Left lung (tissue), 4 donors: ENCODE measurements at regions not wholly inside any gene's neighbourhood (a gene's known extent, or its start where the extent isn't known, plus 50 kb on each side); places are given as distances from the start of the nearest gene placed in this dataset.

Experiments used
- ATAC-seq: fragments of 200-7000 bp; cut with Tn5 transposase; one replicate; pipeline ENCODE4 v1.9.1; 2020; ENCODE audit warnings: moderate library complexity
- DNase-seq, 4 donors: peaks; one replicate each; pipeline ENCODE4 v3.0.0-alpha.2; 2013 to 2020
- H3K27ac ChIP-seq, 2 donors: fragments of 200-600 bp; sonication (generic) in 1 of 2; one replicate each; pipeline versions ENCODE4 v1.5.0 to v1.8.0; 2020 to 2021
- H3K27me3 ChIP-seq, 2 donors: fragments of 200-600 bp; sonication (generic) in 1 of 2; one replicate each; pipeline versions ENCODE4 v1.5.0 to v1.8.0; 2020 to 2021
- H3K36me3 ChIP-seq, 2 donors: fragments of 200-600 bp; sonication (generic) in 1 of 2; one replicate each; pipeline versions ENCODE4 v1.5.0 to v1.8.0; 2020 to 2021
- H3K4me1 ChIP-seq, 2 donors: fragments of 200-600 bp; one replicate each; pipeline ENCODE4 v1.8.0; 2021
- H3K4me3 ChIP-seq, 2 donors: fragments of 200-600 bp; sonication (generic) in 1 of 2; one replicate each; pipeline versions ENCODE4 v1.5.0 to v1.8.0; 2020 to 2021; ENCODE audit warnings: mild to moderate bottlenecking in 1 of 2
- H3K9me3 ChIP-seq, 2 donors: fragments of 200-600 bp; sonication (generic) in 1 of 2; one replicate each; pipeline versions ENCODE4 v1.5.0 to v1.8.0; 2020 to 2021
- CTCF ChIP-seq, 2 donors: fragments of 200-600 bp; sonication (generic) in 1 of 2; IDR thresholded peaks; one replicate each; pipeline versions ENCODE4 v1.5.0 to v1.8.0; 2021; ENCODE audit warnings: antibody characterized with exemption in 2 of 2
- intact Hi-C, 2 donors: fragments of 100-400 bp; cut with DNase I; formaldehyde crosslinking; loops; one replicate each; pipeline versions ENCODE4 v1.11.2 to v1.14.2; 2022
- donor health status: DM: no; HTN: yes; CAD: no.
- donor health status: DM: no; HTN: no; CAD: no.

- ATAC-seq (peak; percentile 18), DNase-seq (no peak)
- intact Hi-C loops, result no loop called here
- Histone ChIP-seq H3K36me3 (no peaks in the 10 kb centered on the region), H3K27me3 (peaks cover 0 to 6% of the 10 kb centered on the region in 2 donors), H3K4me3 (no peak overlapping the region), H3K27ac (no peak overlapping the region), H3K9me3 (no peaks in the 10 kb centered on the region), H3K4me1 (no peaks in the 10 kb centered on the region)
- TF ChIP-seq CTCF (IDR thresholded peaks at IDR 0.05), result no peak
Measured at GRCh38 chr1:30008998-30009657, 714.3 kb downstream of the MATN1 start.

GRCh38 chr1:30008372-30008997 lies 714.9 kb downstream of the MATN1 start:
- Histone ChIP-seq H3K27ac (no peak overlapping the region), H3K4me3 (no peak overlapping the region), H3K27me3 (peaks cover 0 to 6% of the 10 kb centered on the region in 2 donors), H3K36me3 (no peaks in the 10 kb centered on the region), H3K4me1 (no peaks in the 10 kb centered on the region), H3K9me3 (no peaks in the 10 kb centered on the region)
- DNase-seq (no peak), ATAC-seq (no peak)
- intact Hi-C loops, result no loop called here
- TF ChIP-seq CTCF (IDR thresholded peaks at IDR 0.05), result no peak

GRCh38 chr1:30005972-30006619 lies 717.3 kb downstream of the MATN1 start:
- no peak overlapping the region for H3K4me3 ChIP-seq
- peak; percentile 37 for ATAC-seq
- H3K27ac ChIP-seq, result no peak overlapping the region
- H3K9me3 ChIP-seq, result no peaks in the 10 kb centered on the region
- no peak for DNase-seq
- no peak for TF ChIP-seq CTCF (IDR thresholded peaks at IDR 0.05)
- H3K4me1 ChIP-seq, result no peaks in the 10 kb centered on the region
- intact Hi-C loops, result no loop called here
- H3K36me3 ChIP-seq, result no peaks in the 10 kb centered on the region
- H3K27me3 ChIP-seq, result peaks cover 0 to 15% of the 10 kb centered on the region in 2 donors

- Histone ChIP-seq H3K9me3 (no peaks in the 10 kb centered on the region), H3K4me3 (no peak overlapping the region), H3K4me1 (no peaks in the 10 kb centered on the region), H3K27ac (no peak overlapping the region), H3K27me3 (peaks cover 0 to 13% of the 10 kb centered on the region in 2 donors), H3K36me3 (no peaks in the 10 kb centered on the region)
- DNase-seq (no peak), ATAC-seq (no peak)
- no peak for TF ChIP-seq CTCF (IDR thresholded peaks at IDR 0.05)
- intact Hi-C loops, result no loop called here
Measured at GRCh38 chr1:30001732-30002039, 721.7 kb downstream of the MATN1 start.

GRCh38 chr1:30001011-30001731 lies 722.2 kb downstream of the MATN1 start:
- intact Hi-C loops, result no loop called here

More at GRCh38 chr1:30001011-30001731, 722.2 kb downstream of the MATN1 start:
- Histone ChIP-seq H3K27ac (no peak overlapping the region), H3K36me3 (no peaks in the 10 kb centered on the region), H3K9me3 (no peaks in the 10 kb centered on the region), H3K27me3 (peaks cover 0 to 13% of the 10 kb centered on the region in 2 donors), H3K4me3 (no peak overlapping the region), H3K4me1 (no peaks in the 10 kb centered on the region)
- TF ChIP-seq CTCF (IDR thresholded peaks at IDR 0.05), result no peak
- ATAC-seq (no peak), DNase-seq (no peak)
